ENCODE measurements at regions not wholly inside any gene's neighbourhood (a gene's known extent, or its start where the extent isn't known, plus 50 kb on each side); places are given as distances from the start of the nearest gene placed in this dataset.

DNA sequence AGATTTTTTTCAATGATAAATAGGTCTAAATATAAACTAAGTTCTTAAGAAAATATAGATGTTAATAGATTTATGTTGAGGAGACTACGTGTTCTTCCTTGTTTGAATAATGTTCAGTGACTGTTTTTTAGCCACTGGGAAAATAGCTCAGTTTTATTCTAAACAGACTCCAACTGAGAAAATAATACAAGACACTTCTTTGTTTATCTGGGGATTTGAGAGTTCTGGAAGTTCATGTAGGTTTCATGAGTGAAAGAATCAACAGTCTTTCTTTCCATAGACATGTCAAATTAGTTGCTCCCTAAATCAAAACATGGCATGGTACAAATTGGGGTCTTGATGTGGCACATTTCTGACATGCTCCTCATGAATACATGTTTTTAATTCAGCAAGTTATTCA, 177.7 kb downstream of the MREG start:
- intact Hi-C loops (cut with micrococcal nuclease; ENCODE audit: unreplicated experiment) (no loop called here), in situ Hi-C loops (cut with HindIII; ENCODE audit: low pct_unique_long_range_greater_than_20kb, low sequenced_read_pairs) (no loop called here)
- Histone ChIP-seq H3K9me3 (ENCODE audit: control insufficient read depth, insufficient read depth, low read depth, low read length) (no peaks in the 10 kb centered on the region), H3K27me3 (ENCODE audit: control insufficient read depth, insufficient read depth, low read length) (no peaks in the 10 kb centered on the region), H3K4me3 (ENCODE audit: low read depth in 2 of 2, low read length in 2 of 2) (no peak overlapping the region), H3K4me1 (ENCODE audit: control insufficient read depth, insufficient read depth, low read length) (no peaks in the 10 kb centered on the region), H3K27ac (ENCODE audit: low read length) (no peak overlapping the region), H3K36me3 (ENCODE audit: control insufficient read depth, insufficient read depth, low read length) (no peaks in the 10 kb centered on the region; the same call in 1 of the 2 replicates)
- CTCF ChIA-PET, result no interaction called here
- TF ChIP-seq SIN3A (IDR thresholded peaks at IDR 0.05; ENCODE audit: borderline replicate concordance, insufficient read depth, low read depth, low read length) (no peak), TCF7L2 (IDR thresholded peaks at IDR 0.05; ENCODE audit: low read depth, low read length) (no peak), POLR2AphosphoS5 (IDR thresholded peaks at IDR 0.05; ENCODE audit: low read depth, low read length) (no peak)
- TF ChIP-seq, protein P1, sequence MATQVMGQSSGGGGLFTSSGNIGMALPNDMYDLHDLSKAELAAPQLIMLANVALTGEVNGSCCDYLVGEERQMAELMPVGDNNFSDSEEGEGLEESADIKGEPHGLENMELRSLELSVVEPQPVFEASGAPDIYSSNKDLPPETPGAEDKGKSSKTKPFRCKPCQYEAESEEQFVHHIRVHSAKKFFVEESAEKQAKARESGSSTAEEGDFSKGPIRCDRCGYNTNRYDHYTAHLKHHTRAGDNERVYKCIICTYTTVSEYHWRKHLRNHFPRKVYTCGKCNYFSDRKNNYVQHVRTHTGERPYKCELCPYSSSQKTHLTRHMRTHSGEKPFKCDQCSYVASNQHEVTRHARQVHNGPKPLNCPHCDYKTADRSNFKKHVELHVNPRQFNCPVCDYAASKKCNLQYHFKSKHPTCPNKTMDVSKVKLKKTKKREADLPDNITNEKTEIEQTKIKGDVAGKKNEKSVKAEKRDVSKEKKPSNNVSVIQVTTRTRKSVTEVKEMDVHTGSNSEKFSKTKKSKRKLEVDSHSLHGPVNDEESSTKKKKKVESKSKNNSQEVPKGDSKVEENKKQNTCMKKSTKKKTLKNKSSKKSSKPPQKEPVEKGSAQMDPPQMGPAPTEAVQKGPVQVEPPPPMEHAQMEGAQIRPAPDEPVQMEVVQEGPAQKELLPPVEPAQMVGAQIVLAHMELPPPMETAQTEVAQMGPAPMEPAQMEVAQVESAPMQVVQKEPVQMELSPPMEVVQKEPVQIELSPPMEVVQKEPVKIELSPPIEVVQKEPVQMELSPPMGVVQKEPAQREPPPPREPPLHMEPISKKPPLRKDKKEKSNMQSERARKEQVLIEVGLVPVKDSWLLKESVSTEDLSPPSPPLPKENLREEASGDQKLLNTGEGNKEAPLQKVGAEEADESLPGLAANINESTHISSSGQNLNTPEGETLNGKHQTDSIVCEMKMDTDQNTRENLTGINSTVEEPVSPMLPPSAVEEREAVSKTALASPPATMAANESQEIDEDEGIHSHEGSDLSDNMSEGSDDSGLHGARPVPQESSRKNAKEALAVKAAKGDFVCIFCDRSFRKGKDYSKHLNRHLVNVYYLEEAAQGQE (IDR thresholded peaks at IDR 0.05; ENCODE audit: insufficient read depth in 1 of 2, low read depth in 2 of 2, low read length in 1 of 2), result no peak
- TF ChIP-seq, protein P2, sequence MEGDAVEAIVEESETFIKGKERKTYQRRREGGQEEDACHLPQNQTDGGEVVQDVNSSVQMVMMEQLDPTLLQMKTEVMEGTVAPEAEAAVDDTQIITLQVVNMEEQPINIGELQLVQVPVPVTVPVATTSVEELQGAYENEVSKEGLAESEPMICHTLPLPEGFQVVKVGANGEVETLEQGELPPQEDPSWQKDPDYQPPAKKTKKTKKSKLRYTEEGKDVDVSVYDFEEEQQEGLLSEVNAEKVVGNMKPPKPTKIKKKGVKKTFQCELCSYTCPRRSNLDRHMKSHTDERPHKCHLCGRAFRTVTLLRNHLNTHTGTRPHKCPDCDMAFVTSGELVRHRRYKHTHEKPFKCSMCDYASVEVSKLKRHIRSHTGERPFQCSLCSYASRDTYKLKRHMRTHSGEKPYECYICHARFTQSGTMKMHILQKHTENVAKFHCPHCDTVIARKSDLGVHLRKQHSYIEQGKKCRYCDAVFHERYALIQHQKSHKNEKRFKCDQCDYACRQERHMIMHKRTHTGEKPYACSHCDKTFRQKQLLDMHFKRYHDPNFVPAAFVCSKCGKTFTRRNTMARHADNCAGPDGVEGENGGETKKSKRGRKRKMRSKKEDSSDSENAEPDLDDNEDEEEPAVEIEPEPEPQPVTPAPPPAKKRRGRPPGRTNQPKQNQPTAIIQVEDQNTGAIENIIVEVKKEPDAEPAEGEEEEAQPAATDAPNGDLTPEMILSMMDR (IDR thresholded peaks at IDR 0.05), result no peak
- DNase-seq (ENCODE audit: low read depth, low spot score) (no peak), ATAC-seq (no peak)
- POLR2A ChIA-PET, result no interaction called here
- BruUV-seq (replicated peaks), result no TSS peak

DNA sequence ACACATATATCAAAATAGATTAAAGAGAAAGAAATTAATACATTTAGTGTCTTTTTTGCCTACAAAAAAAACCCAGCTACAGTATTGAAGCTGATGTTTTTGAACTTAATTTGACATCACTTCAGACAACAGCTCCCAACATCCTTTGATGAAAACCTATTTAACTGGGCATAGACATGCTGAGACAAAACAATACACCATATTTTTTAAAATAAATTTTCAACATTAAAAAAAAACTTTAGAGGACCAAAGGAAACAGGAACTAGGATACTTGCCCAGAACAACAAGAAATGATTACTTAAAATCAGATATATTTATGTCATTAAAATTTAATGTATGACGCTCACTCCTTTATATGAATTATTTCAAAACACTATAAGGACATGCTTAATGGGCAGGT, 178.1 kb downstream of the MREG start:
- TF ChIP-seq SIN3A (IDR thresholded peaks at IDR 0.05; ENCODE audit: borderline replicate concordance, insufficient read depth, low read depth, low read length) (no peak), TCF7L2 (IDR thresholded peaks at IDR 0.05; ENCODE audit: low read depth, low read length) (no peak), POLR2AphosphoS5 (IDR thresholded peaks at IDR 0.05; ENCODE audit: low read depth, low read length) (no peak)
- TF ChIP-seq, protein P1 (IDR thresholded peaks at IDR 0.05; ENCODE audit: insufficient read depth in 1 of 2, low read depth in 2 of 2, low read length in 1 of 2), result no peak
- TF ChIP-seq, protein P2 (IDR thresholded peaks at IDR 0.05), result no peak
- no peaks in the 10 kb centered on the region for H3K9me3 ChIP-seq (ENCODE audit: control insufficient read depth, insufficient read depth, low read depth, low read length)
- CTCF ChIA-PET, result no interaction called here
- no peaks in the 10 kb centered on the region; the same call in 1 of the 2 replicates for H3K36me3 ChIP-seq (ENCODE audit: control insufficient read depth, insufficient read depth, low read length)
- POLR2A ChIA-PET, result no interaction called here
- in situ Hi-C loops (cut with HindIII; ENCODE audit: low pct_unique_long_range_greater_than_20kb, low sequenced_read_pairs) (no loop called here), intact Hi-C loops (cut with micrococcal nuclease; ENCODE audit: unreplicated experiment) (no loop called here)
- H3K4me1 ChIP-seq (ENCODE audit: control insufficient read depth, insufficient read depth, low read length), result no peaks in the 10 kb centered on the region
- H3K27me3 ChIP-seq (ENCODE audit: control insufficient read depth, insufficient read depth, low read length), result no peaks in the 10 kb centered on the region
- no TSS peak for BruUV-seq (replicated peaks)
- ATAC-seq, result no peak
- H3K27ac ChIP-seq (ENCODE audit: low read length), result no peak overlapping the region
- no peak overlapping the region for H3K4me3 ChIP-seq (ENCODE audit: low read depth in 2 of 2, low read length in 2 of 2)
- DNase-seq (ENCODE audit: low read depth, low spot score), result no peak
